ENCODE measurements at regions not wholly inside any gene's neighbourhood (a gene's known extent, or its start where the extent isn't known, plus 50 kb on each side); places are given as distances from the start of the nearest gene placed in this dataset.

- no peak for DNase-seq
These were observed 504.4 kb upstream of the NOX3 start for GRCh38 chr6:155959898-155960495.

GRCh38 chr6:155958550-155958949 lies 502.9 kb upstream of the NOX3 start:
- no peak for DNase-seq

GRCh38 chr6:155955038-155955437 lies 499.4 kb upstream of the NOX3 start:
- no peak for DNase-seq

GRCh38 chr6:155954149-155954548 lies 498.5 kb upstream of the NOX3 start:
- DNase-seq = no peak

GRCh38 chr6:155949256-155949655 lies 493.6 kb upstream of the NOX3 start:
- no peak for DNase-seq

GRCh38 chr6:155946860-155947259 lies 491.2 kb upstream of the NOX3 start:
- DNase-seq = no peak

- DNase-seq = no peak
These were observed 488.0 kb upstream of the NOX3 start for GRCh38 chr6:155943635-155944034.

GRCh38 chr6:155939253-155939652 lies 483.6 kb upstream of the NOX3 start:
- DNase-seq = no peak

- DNase-seq = no peak
These were observed 480.9 kb upstream of the NOX3 start for GRCh38 chr6:155936551-155936950.

- DNase-seq = no peak
These were observed 480.5 kb upstream of the NOX3 start for GRCh38 chr6:155936127-155936526.

GRCh38 chr6:155916846-155917624 lies 461.4 kb upstream of the NOX3 start:
- no peak for DNase-seq

GRCh38 chr6:155915651-155916050 lies 460.0 kb upstream of the NOX3 start:
- DNase-seq = no peak

- DNase-seq = no peak
These were observed 458.2 kb upstream of the NOX3 start for GRCh38 chr6:155913816-155914215.

- no peak for DNase-seq
These were observed 454.1 kb upstream of the NOX3 start for GRCh38 chr6:155909710-155910109.

- DNase-seq = no peak
These were observed 440.0 kb upstream of the NOX3 start for GRCh38 chr6:155895641-155896040.

GRCh38 chr6:155894758-155895157 lies 439.1 kb upstream of the NOX3 start:
- no peak for DNase-seq

GRCh38 chr6:155894262-155894661 lies 438.6 kb upstream of the NOX3 start:
- no peak for DNase-seq

- no peak for DNase-seq
These were observed 434.8 kb upstream of the NOX3 start for GRCh38 chr6:155890409-155890808.

GRCh38 chr6:155889410-155889809 lies 433.8 kb upstream of the NOX3 start:
- DNase-seq = no peak

GRCh38 chr6:155887421-155887820 lies 431.8 kb upstream of the NOX3 start:
- no peak for DNase-seq

GRCh38 chr6:155883741-155884140 lies 428.1 kb upstream of the NOX3 start:
- DNase-seq = no peak

GRCh38 chr6:155883334-155883731 lies 427.7 kb upstream of the NOX3 start:
- no peak for DNase-seq

GRCh38 chr6:155882527-155883333 lies 427.1 kb upstream of the NOX3 start:
- DNase-seq = no peak
